K562 (cell line): ENCODE measurements at regions not wholly inside any gene's neighbourhood (a gene's known extent, or its start where the extent isn't known, plus 50 kb on each side); places are given as distances from the start of the nearest gene placed in this dataset.

Experiments
- BRF2 ChIP-seq: IDR thresholded peaks from 3 replicates; pipeline ENCODE4 v1.6.1; 2011; ENCODE audit warnings: borderline replicate concordance, mild to moderate bottlenecking; ENCODE audit not compliant: insufficient read length, insufficient read depth
- CBX2 ChIP-seq: fragments of 200-600 bp; sonication (generic); IDR thresholded peaks from one replicate; pipeline ENCODE4 v1.6.1; 2012; ENCODE audit warnings: mild to moderate bottlenecking, low read length, inconsistent platforms; ENCODE audit not compliant: insufficient read depth, poor library complexity, severe bottlenecking
- CTCFL ChIP-seq: IDR thresholded peaks from 2 replicates; pipeline ENCODE4 v1.6.1; 2011; ENCODE audit warnings: borderline replicate concordance, low read depth, mild to moderate bottlenecking, moderate library complexity, low read length; ENCODE audit not compliant: insufficient read depth, poor library complexity, severe bottlenecking
- ILK ChIP-seq: fragments of 450-650 bp; IDR thresholded peaks from 2 replicates; pipeline ENCODE4 v1.6.1; 2016; ENCODE audit warnings: missing genetic modification characterization, low read depth, mild to moderate bottlenecking, missing compliant biosample characterization, moderate library complexity, borderline replicate concordance
- MGA ChIP-seq: fragments of 450-650 bp; IDR thresholded peaks from 2 replicates; pipeline ENCODE4 v1.6.1; 2016; ENCODE audit warnings: mild to moderate bottlenecking, moderate library complexity
- RBBP5 ChIP-seq: fragments of 200-600 bp; sonication (generic); IDR thresholded peaks from 2 replicates; pipeline ENCODE4 v1.6.1; 2012; ENCODE audit warnings: borderline replicate concordance, mild to moderate bottlenecking, low read length, control low read depth, inconsistent platforms; ENCODE audit not compliant: insufficient read depth, poor library complexity, severe bottlenecking
- SNIP1 ChIP-seq: fragments of 450-650 bp; IDR thresholded peaks from 2 replicates; pipeline ENCODE4 v1.7.1; 2017; ENCODE audit warnings: low read depth, mild to moderate bottlenecking
- YY1 ChIP-seq, 3 experiments: IDR thresholded peaks; 2 replicates each; pipeline ENCODE4 v1.6.1; 2011; ENCODE audit warnings: low read length in 2 of 3, mild to moderate bottlenecking in 2 of 3, moderate library complexity in 2 of 3, borderline replicate concordance in 1 of 3, control low read depth in 1 of 3, low read depth in 1 of 3; ENCODE audit not compliant: insufficient read depth in 3 of 3, insufficient replicate concordance in 2 of 3, control insufficient read depth in 1 of 3, insufficient read length in 1 of 3; ENCODE audit errors: extremely low read depth in 1 of 3
- ZNF639 ChIP-seq, 2 experiments: fragments of 200-800 bp in 1 of 2; sonication (Bioruptor generic) in 1 of 2; sonication (generic) in 1 of 2; formaldehyde crosslinking in 1 of 2; IDR thresholded peaks in 1 of 2; conservative IDR thresholded peaks in 1 of 2; 2 replicates each; pipeline versions ENCODE4 v1.5.0 to v1.6.1; 2016 to 2020; ENCODE audit warnings: missing compliant biosample characterization in 1 of 2, missing genetic modification characterization in 1 of 2, missing genetic modification reagents in 1 of 2

GRCh38 chr9:106677830-106678229 is 185.1 kb upstream of the ZNF462 start (continued):
- TF ChIP-seq MGA = no peak
- TF ChIP-seq CTCFL = no peak
- TF ChIP-seq CBX2 = no peak
- no peak for TF ChIP-seq ILK
- no peak for TF ChIP-seq SNIP1
- no peak for TF ChIP-seq RBBP5
- no peak for TF ChIP-seq YY1 (IDR thresholded peaks at IDR 0.05; ENCODE audit: borderline replicate concordance in 1 of 3, control insufficient read depth in 1 of 3, extremely low read depth in 1 of 3, insufficient read depth in 3 of 3, insufficient read length in 1 of 3, insufficient replicate concordance in 2 of 3, low read depth in 1 of 3, low read length in 2 of 3)
- TF ChIP-seq BRF2 = no peak
- TF ChIP-seq ZNF639 (CRISPR knock-in tag; conservative IDR thresholded peaks at IDR 0.05 in 1 of 2, IDR thresholded peaks at IDR 0.05 in 1 of 2) = no peak
